ENCODE measurements at regions not wholly inside any gene's neighbourhood (a gene's known extent, or its start where the extent isn't known, plus 50 kb on each side); places are given as distances from the start of the nearest gene placed in this dataset.

GRCh38 chr2:2788076-2788475 lies 457.0 kb upstream of the MYT1L start:
- no peaks in the 10 kb centered on the region for H3K36me3 Mint-ChIP-seq
- no peak for TF ChIP-seq CTCF (IDR thresholded peaks at IDR 0.05; ENCODE audit: unreplicated experiment)
- peaks cover 10% of the 10 kb centered on the region for H3K27me3 Mint-ChIP-seq (ENCODE audit: low read depth)
- no peak overlapping the region for H3K27ac Mint-ChIP-seq
- no peak overlapping the region for H3K4me3 Mint-ChIP-seq
- DNase-seq (ENCODE audit: low spot score in 2 of 2, unreplicated experiment in 2 of 2), result no peak
- H3K9me3 Mint-ChIP-seq, result no peaks in the 10 kb centered on the region
- peaks cover 8% of the 10 kb centered on the region for H3K4me1 Mint-ChIP-seq

- H3K4me3 Mint-ChIP-seq, result no peak overlapping the region
Measured at GRCh38 chr2:2787301-2787907, 456.3 kb upstream of the MYT1L start.

GRCh38 chr2:2782007-2782406 lies 450.9 kb upstream of the MYT1L start:
- no peak for DNase-seq (ENCODE audit: low spot score in 2 of 2, unreplicated experiment in 2 of 2)
- no peak for TF ChIP-seq CTCF (IDR thresholded peaks at IDR 0.05; ENCODE audit: unreplicated experiment)
- Mint-ChIP-seq H3K4me3 (no peak overlapping the region), H3K9me3 (peaks cover 4% of the 10 kb centered on the region), H3K36me3 (no peaks in the 10 kb centered on the region), H3K27ac (no peak overlapping the region), H3K4me1 (peaks cover 2% of the 10 kb centered on the region), H3K27me3 (ENCODE audit: low read depth) (peaks cover 10% of the 10 kb centered on the region)

More at GRCh38 chr2:2787301-2787907, 456.3 kb upstream of the MYT1L start:
- Mint-ChIP-seq H3K4me1 (peaks cover 9% of the 10 kb centered on the region), H3K9me3 (no peaks in the 10 kb centered on the region), H3K27ac (no peak overlapping the region), H3K27me3 (ENCODE audit: low read depth) (peaks cover 11% of the 10 kb centered on the region), H3K36me3 (no peaks in the 10 kb centered on the region)
- DNase-seq (ENCODE audit: low spot score in 2 of 2, unreplicated experiment in 2 of 2), result no peak
- TF ChIP-seq CTCF (IDR thresholded peaks at IDR 0.05; ENCODE audit: unreplicated experiment), result no peak

- Mint-ChIP-seq H3K27ac (no peak overlapping the region), H3K9me3 (peaks cover 4% of the 10 kb centered on the region), H3K4me3 (no peak overlapping the region), H3K36me3 (no peaks in the 10 kb centered on the region), H3K27me3 (ENCODE audit: low read depth) (peaks cover 10% of the 10 kb centered on the region), H3K4me1 (peaks cover 2% of the 10 kb centered on the region)
- no peak for DNase-seq (ENCODE audit: low spot score in 2 of 2, unreplicated experiment in 2 of 2)
- no peak for TF ChIP-seq CTCF (IDR thresholded peaks at IDR 0.05; ENCODE audit: unreplicated experiment)
Measured at GRCh38 chr2:2779727-2780126, 448.7 kb upstream of the MYT1L start.

GRCh38 chr2:2777876-2778275 lies 446.8 kb upstream of the MYT1L start:
- Mint-ChIP-seq H3K36me3 (no peaks in the 10 kb centered on the region), H3K4me3 (no peak overlapping the region), H3K27ac (no peak overlapping the region), H3K27me3 (ENCODE audit: low read depth) (peaks cover 10% of the 10 kb centered on the region), H3K4me1 (peaks cover 4% of the 10 kb centered on the region), H3K9me3 (peaks cover 4% of the 10 kb centered on the region)
- no peak for DNase-seq (ENCODE audit: low spot score in 2 of 2, unreplicated experiment in 2 of 2)
- no peak for TF ChIP-seq CTCF (IDR thresholded peaks at IDR 0.05; ENCODE audit: unreplicated experiment)

GRCh38 chr2:2777213-2777612 lies 446.1 kb upstream of the MYT1L start:
- TF ChIP-seq CTCF (IDR thresholded peaks at IDR 0.05; ENCODE audit: unreplicated experiment), result no peak
- H3K27me3 Mint-ChIP-seq (ENCODE audit: low read depth), result peaks cover 13% of the 10 kb centered on the region

More at GRCh38 chr2:2777213-2777612, 446.1 kb upstream of the MYT1L start:
- Mint-ChIP-seq H3K9me3 (peaks cover 4% of the 10 kb centered on the region), H3K4me3 (no peak overlapping the region), H3K36me3 (no peaks in the 10 kb centered on the region), H3K4me1 (peaks cover 2% of the 10 kb centered on the region), H3K27ac (no peak overlapping the region)
- no peak for DNase-seq (ENCODE audit: low spot score in 2 of 2, unreplicated experiment in 2 of 2)

All from mesothelial cell of epicardium (in vitro differentiated cells).